ENCODE measurements at regions not wholly inside any gene's neighbourhood (a gene's known extent, or its start where the extent isn't known, plus 50 kb on each side); places are given as distances from the start of the nearest gene placed in this dataset.

GRCh38 chr3:24662449-24663345, 168.0 kb upstream of the THRB start:
- no peak overlapping the region for H4K8ac ChIP-seq (ENCODE audit: extremely low read depth, insufficient read depth, low read length)
- TF ChIP-seq KDM1A (IDR thresholded peaks at IDR 0.05; ENCODE audit: borderline replicate concordance, low read length) (no peak), TAF1 (IDR thresholded peaks at IDR 0.05; ENCODE audit: low read depth, low read length) (no peak), RXRA (IDR thresholded peaks at IDR 0.05; ENCODE audit: insufficient read depth, low read depth, low read length) (no peak), POLR2A (IDR thresholded peaks at IDR 0.05; ENCODE audit: control extremely low read depth in 1 of 2, low read depth in 2 of 2, low read length in 2 of 2) (no peak), SP1 (IDR thresholded peaks at IDR 0.05; ENCODE audit: low read depth, low read length) (no peak)

More at GRCh38 chr3:24662449-24663345, 168.0 kb upstream of the THRB start:
- no peak overlapping the region for H2BK12ac ChIP-seq (ENCODE audit: low read depth, low read length)
- no peak overlapping the region for H2BK15ac ChIP-seq (ENCODE audit: low read length)
- H3K23ac ChIP-seq (ENCODE audit: insufficient read length): no peak overlapping the region
- H3K79me1 ChIP-seq (ENCODE audit: low read depth, low read length): no peaks in the 10 kb centered on the region
- H3K18ac ChIP-seq (ENCODE audit: extremely low read depth, low read length): no peak overlapping the region
- no peak overlapping the region for H4K5ac ChIP-seq (ENCODE audit: insufficient read length, low read depth, low read length)
- H3K4me3 ChIP-seq (ENCODE audit: extremely low read depth in 1 of 4, insufficient read depth in 2 of 4, low read depth in 3 of 4, low read length in 4 of 4): no peak overlapping the region
- H3K4me2 ChIP-seq (ENCODE audit: insufficient read depth in 1 of 2, low read depth in 2 of 2, low read length in 2 of 2): no peak overlapping the region
- H2AFZ ChIP-seq (ENCODE audit: low read length): peak overlapping the region; percentile 21; the same call in 1 of the 2 replicates
- ChIA-PET POLR2A (ENCODE audit: partially characterized antibody) (interaction anchor here (0.5 kb wide), 1 partner anchor 496 kb away, joined by 3 read pairs; no protein-coding TSS in a partner anchor), CTCF (ENCODE audit: partially characterized antibody) (interaction anchor here (0.9 to 1.8 kb wide), 5 partner anchors 17 to 465 kb away, joined by 3 to 9 read pairs (median 3); no protein-coding TSS in a partner anchor)
- no peak overlapping the region for H2BK20ac ChIP-seq (ENCODE audit: low read length)
- WGBS, 2 experiments (ENCODE audit: extremely low coverage in 1 of 2, insufficient coverage in 1 of 2, insufficient read length in 1 of 2, insufficient replicate concordance in 2 of 2, low coverage in 1 of 2, low lambda C conversion rate in 2 of 2, missing lambda C conversion rate in 1 of 2): 89% methylated on average over 7 of the region's 7 CpGs; no CpG with 5 or more reads in 1 of the 2 experiments
- H3K27me3 ChIP-seq (replicated peaks in 1 of 4; ENCODE audit: control insufficient read depth in 3 of 4, extremely low read depth in 1 of 4, insufficient read depth in 3 of 4, low read length in 3 of 4): no peaks in the 10 kb centered on the region
- no peaks in the 10 kb centered on the region for H3K4me1 ChIP-seq (replicated peaks in 1 of 4; ENCODE audit: control insufficient read depth in 3 of 4, insufficient read depth in 4 of 4, low read length in 3 of 4)
- no peaks in the 10 kb centered on the region for H3K23me2 ChIP-seq (ENCODE audit: low read depth, low read length)
- no peak overlapping the region for H4K91ac ChIP-seq (replicated peaks; ENCODE audit: insufficient read length, low read length)
- H3K4ac ChIP-seq (replicated peaks; ENCODE audit: insufficient read length, low read depth, low read length): no peak overlapping the region
- DNase-seq (ENCODE audit: low read depth in 1 of 2, low spot score in 2 of 2): no peak
- H3K79me2 ChIP-seq (ENCODE audit: control insufficient read depth in 1 of 2, insufficient read depth in 2 of 2, low read length in 2 of 2): no peaks in the 10 kb centered on the region
- H2BK120ac ChIP-seq (replicated peaks; ENCODE audit: low read depth, low read length): no peak overlapping the region
- no peak overlapping the region for H3K27ac ChIP-seq (ENCODE audit: low read depth, low read length)
- no peak overlapping the region for H3K56ac ChIP-seq (replicated peaks; ENCODE audit: insufficient read length, low read depth, low read length)
- no peaks in the 10 kb centered on the region for H3K36me3 ChIP-seq (ENCODE audit: control insufficient read depth in 2 of 4, insufficient read depth in 4 of 4, low read length in 3 of 4)
- H3K9ac ChIP-seq (replicated peaks in 1 of 4; ENCODE audit: extremely low read depth in 1 of 4, low read depth in 3 of 4, low read length in 3 of 4): no peak overlapping the region
- FAIRE-seq: no peak
- no peak overlapping the region for H2AK5ac ChIP-seq (ENCODE audit: low read depth, low read length)
- H4K20me1 ChIP-seq (replicated peaks in 1 of 2; ENCODE audit: control insufficient read depth in 1 of 2, insufficient read depth in 2 of 2, low read length in 2 of 2): no peaks in the 10 kb centered on the region
- no peaks in the 10 kb centered on the region for H3K9me3 ChIP-seq (ENCODE audit: insufficient read depth in 2 of 2, low read depth in 1 of 2, low read length in 1 of 2)
- H2BK5ac ChIP-seq (ENCODE audit: low read depth, low read length): no peak overlapping the region
- H3K14ac ChIP-seq (ENCODE audit: insufficient read length): no peak overlapping the region

All from H1 (cell line).